CD4-positive, alpha-beta memory T cell (primary cell): ENCODE measurements at regions not wholly inside any gene's neighbourhood (a gene's known extent, or its start where the extent isn't known, plus 50 kb on each side); places are given as distances from the start of the nearest gene placed in this dataset.

Source experiments
- CTCF ChIA-PET: fragments of 350-600 bp; sonication (Branson Sonifier 250); formaldehyde crosslinking; loops from one replicate; lab custom pipeline; 2021; ENCODE audit warnings: inconsistent platforms; ENCODE audit not compliant: partially characterized antibody; lab: Charles Lee
- POLR2A ChIA-PET: fragments of 350-600 bp; sonication (Branson Sonifier 250); formaldehyde crosslinking; loops from one replicate; lab custom pipeline; 2021; ENCODE audit not compliant: partially characterized antibody; lab: Charles Lee
- DNase-seq, 5 donors: peaks; one replicate each; pipeline versions ENCODE4 v3.0.0 to v3.0.0-alpha.2; 2020 to 2022; ENCODE audit warnings: mixed read lengths in 1 of 5
- H3K27ac ChIP-seq: one replicate; pipeline ENCODE4 v1.7.0; 2013; ENCODE audit warnings: low read depth, low read length
- H3K27me3 ChIP-seq: 2 replicates; pipeline ENCODE4 v1.7.0; 2013; ENCODE audit warnings: mild to moderate bottlenecking, low read length, moderate library complexity; ENCODE audit not compliant: insufficient read depth
- H3K36me3 ChIP-seq: 2 replicates; pipeline ENCODE4 v1.7.0; 2013; ENCODE audit warnings: mild to moderate bottlenecking, low read length, moderate library complexity; ENCODE audit not compliant: insufficient read depth
- H3K4me1 ChIP-seq: 2 replicates; pipeline ENCODE4 v1.7.0; 2013; ENCODE audit warnings: mild to moderate bottlenecking, low read length, moderate library complexity; ENCODE audit not compliant: insufficient read depth
- H3K4me3 ChIP-seq, 2 donors: one replicate each; pipeline ENCODE4 v1.7.0; 2013; ENCODE audit warnings: low read length in 2 of 2, mild to moderate bottlenecking in 1 of 2
- H3K9me3 ChIP-seq, 2 donors: one replicate each; pipeline ENCODE4 v1.7.0; 2013; ENCODE audit warnings: low read length in 2 of 2, control low read depth in 1 of 2; ENCODE audit not compliant: control insufficient read depth in 1 of 2
- H3K27ac Mint-ChIP-seq, 7 donors: one replicate each; pipeline ENCODE4 v1.8.0; 2020 to 2021; ENCODE audit warnings: mixed read lengths in 7 of 7, mild to moderate bottlenecking in 6 of 7, inconsistent platforms in 3 of 7, moderate library complexity in 3 of 7
- H3K27me3 Mint-ChIP-seq, 2 donors: one replicate each; pipeline ENCODE4 v1.8.0; 2020 to 2021; ENCODE audit warnings: mixed read lengths in 2 of 2
- H3K36me3 Mint-ChIP-seq, 2 donors: one replicate each; pipeline ENCODE4 v1.8.0; 2020 to 2021; ENCODE audit warnings: mixed read lengths in 2 of 2, inconsistent platforms in 1 of 2, mild to moderate bottlenecking in 1 of 2
- H3K4me1 Mint-ChIP-seq, 4 donors: one replicate each; pipeline ENCODE4 v1.8.0; 2020 to 2021; ENCODE audit warnings: mixed read lengths in 4 of 4, mild to moderate bottlenecking in 1 of 4
- H3K4me3 Mint-ChIP-seq, 8 donors: one replicate each; pipeline ENCODE4 v1.8.0; 2020 to 2021; ENCODE audit warnings: mixed read lengths in 8 of 8, mild to moderate bottlenecking in 7 of 8, moderate library complexity in 6 of 8, inconsistent platforms in 3 of 8
- H3K9me3 Mint-ChIP-seq, 8 donors: one replicate each; pipeline ENCODE4 v1.8.0; 2020 to 2021; ENCODE audit warnings: mixed read lengths in 8 of 8, mild to moderate bottlenecking in 5 of 8, inconsistent platforms in 3 of 8, moderate library complexity in 1 of 8
- intact Hi-C: fragments of 100-400 bp; cut with micrococcal nuclease; formaldehyde crosslinking; loops from one replicate; pipeline ENCODE4 v1.15.1; 2023

- no peaks in the 10 kb centered on the region for H3K4me1 ChIP-seq
- no peaks in the 10 kb centered on the region for H3K27me3 ChIP-seq
- H3K9me3 ChIP-seq = no peaks in the 10 kb centered on the region
- Mint-ChIP-seq H3K36me3 (no peaks in the 10 kb centered on the region), H3K27ac (no peak overlapping the region), H3K9me3 (peaks cover 0 to 5% (median 0%) of the 10 kb centered on the region in 8 donors), H3K27me3 (peaks cover 3 to 13% of the 10 kb centered on the region in 2 donors), H3K4me3 (no peak overlapping the region), H3K4me1 (peaks cover 0 to 2% (median 1%) of the 10 kb centered on the region in 4 donors)
- no peak overlapping the region for H3K4me3 ChIP-seq
- no peak for DNase-seq
- ChIA-PET POLR2A (no interaction called here), CTCF (no interaction called here)
- H3K36me3 ChIP-seq = no peaks in the 10 kb centered on the region
- intact Hi-C loops = no loop called here
- H3K27ac ChIP-seq = no peak overlapping the region
Measured at GRCh38 chr6:164107297-164107995, 692.9 kb downstream of the QKI start.

GRCh38 chr6:164106345-164106769 lies 691.8 kb downstream of the QKI start:
- intact Hi-C loops = no loop called here
- DNase-seq = no peak
- Mint-ChIP-seq H3K27me3 (peaks cover 3 to 9% of the 10 kb centered on the region in 2 donors), H3K9me3 (peaks cover 0 to 5% (median 0%) of the 10 kb centered on the region in 8 donors), H3K27ac (no peak overlapping the region), H3K4me1 (peaks cover 0 to 2% (median 1%) of the 10 kb centered on the region in 4 donors), H3K36me3 (no peaks in the 10 kb centered on the region), H3K4me3 (no peak overlapping the region)
- H3K9me3 ChIP-seq = no peaks in the 10 kb centered on the region
- H3K36me3 ChIP-seq = no peaks in the 10 kb centered on the region
- no peak overlapping the region for H3K27ac ChIP-seq
- no peaks in the 10 kb centered on the region for H3K4me1 ChIP-seq
- no peak overlapping the region for H3K4me3 ChIP-seq
- POLR2A ChIA-PET = no interaction called here
- CTCF ChIA-PET = no interaction called here
- no peaks in the 10 kb centered on the region for H3K27me3 ChIP-seq

GRCh38 chr6:164105705-164106104 lies 691.2 kb downstream of the QKI start:
- H3K27ac Mint-ChIP-seq = no peak overlapping the region
- Histone ChIP-seq H3K9me3 (no peaks in the 10 kb centered on the region), H3K4me3 (no peak overlapping the region), H3K27ac (no peak overlapping the region), H3K36me3 (no peaks in the 10 kb centered on the region), H3K4me1 (no peaks in the 10 kb centered on the region), H3K27me3 (no peaks in the 10 kb centered on the region)
- no peaks in the 10 kb centered on the region for H3K36me3 Mint-ChIP-seq
- intact Hi-C loops = no loop called here
- no peak overlapping the region for H3K4me3 Mint-ChIP-seq
- CTCF ChIA-PET = no interaction called here
- H3K4me1 Mint-ChIP-seq = peaks cover 0 to 2% (median 1%) of the 10 kb centered on the region in 4 donors
- no peak for DNase-seq
- peaks cover 0 to 5% (median 0%) of the 10 kb centered on the region in 8 donors for H3K9me3 Mint-ChIP-seq
- POLR2A ChIA-PET = no interaction called here
- peaks cover 3 to 9% of the 10 kb centered on the region in 2 donors for H3K27me3 Mint-ChIP-seq

- Histone ChIP-seq H3K4me1 (no peaks in the 10 kb centered on the region), H3K4me3 (no peak overlapping the region), H3K36me3 (no peaks in the 10 kb centered on the region), H3K27ac (no peak overlapping the region), H3K27me3 (no peaks in the 10 kb centered on the region), H3K9me3 (no peaks in the 10 kb centered on the region)
- H3K4me1 Mint-ChIP-seq = peaks cover 0 to 2% (median 1%) of the 10 kb centered on the region in 4 donors
- no peak for DNase-seq
- no peak overlapping the region for H3K4me3 Mint-ChIP-seq
- intact Hi-C loops = no loop called here
- ChIA-PET POLR2A (no interaction called here), CTCF (interaction anchor here (1.0 kb wide), 1 partner anchor 25 kb away, joined by 3 read pairs; no protein-coding TSS in a partner anchor)
- no peak overlapping the region for H3K27ac Mint-ChIP-seq
- H3K9me3 Mint-ChIP-seq = peaks cover 0 to 2% (median 0%) of the 10 kb centered on the region in 8 donors
- peaks cover 0 to 3% of the 10 kb centered on the region in 2 donors for H3K27me3 Mint-ChIP-seq
- no peaks in the 10 kb centered on the region for H3K36me3 Mint-ChIP-seq
Measured at GRCh38 chr6:164104432-164104831, 689.9 kb downstream of the QKI start.

- POLR2A ChIA-PET = no interaction called here
- CTCF ChIA-PET = no interaction called here
- no peaks in the 10 kb centered on the region for H3K4me1 Mint-ChIP-seq
- no peak overlapping the region for H3K4me3 Mint-ChIP-seq
- no peak overlapping the region for H3K27ac Mint-ChIP-seq
- Histone ChIP-seq H3K36me3 (no peaks in the 10 kb centered on the region), H3K4me3 (no peak overlapping the region), H3K27ac (no peak overlapping the region), H3K9me3 (no peaks in the 10 kb centered on the region), H3K4me1 (no peaks in the 10 kb centered on the region), H3K27me3 (no peaks in the 10 kb centered on the region)
- intact Hi-C loops = no loop called here
- H3K36me3 Mint-ChIP-seq = no peaks in the 10 kb centered on the region
- H3K9me3 Mint-ChIP-seq = peaks cover 0 to 2% (median 0%) of the 10 kb centered on the region in 8 donors
- DNase-seq = no peak
- no peaks in the 10 kb centered on the region for H3K27me3 Mint-ChIP-seq
Measured at GRCh38 chr6:164102693-164103092, 688.2 kb downstream of the QKI start.

GRCh38 chr6:164101859-164102258 lies 687.3 kb downstream of the QKI start:
- H3K27me3 ChIP-seq = no peaks in the 10 kb centered on the region
- intact Hi-C loops = no loop called here
- no peak overlapping the region for H3K4me3 ChIP-seq
- Mint-ChIP-seq H3K36me3 (no peaks in the 10 kb centered on the region), H3K27me3 (no peaks in the 10 kb centered on the region), H3K9me3 (peaks cover 0 to 2% (median 0%) of the 10 kb centered on the region in 8 donors), H3K4me3 (no peak overlapping the region), H3K4me1 (no peaks in the 10 kb centered on the region), H3K27ac (no peak overlapping the region)
- CTCF ChIA-PET = no interaction called here
- POLR2A ChIA-PET = no interaction called here
- H3K9me3 ChIP-seq = no peaks in the 10 kb centered on the region
- H3K27ac ChIP-seq = no peak overlapping the region
- H3K4me1 ChIP-seq = no peaks in the 10 kb centered on the region
- H3K36me3 ChIP-seq = no peaks in the 10 kb centered on the region
- DNase-seq = no peak

- no peaks in the 10 kb centered on the region for H3K36me3 Mint-ChIP-seq
- no peaks in the 10 kb centered on the region for H3K4me1 Mint-ChIP-seq
- H3K27me3 Mint-ChIP-seq = no peaks in the 10 kb centered on the region
- POLR2A ChIA-PET = no interaction called here
- intact Hi-C loops = no loop called here
- H3K4me3 ChIP-seq = no peak overlapping the region
- H3K9me3 ChIP-seq = no peaks in the 10 kb centered on the region
- H3K4me3 Mint-ChIP-seq = no peak overlapping the region
- H3K27ac Mint-ChIP-seq = no peak overlapping the region
- CTCF ChIA-PET = no interaction called here
- DNase-seq = no peak
- no peaks in the 10 kb centered on the region for H3K36me3 ChIP-seq
- no peaks in the 10 kb centered on the region for H3K27me3 ChIP-seq
- H3K4me1 ChIP-seq = no peaks in the 10 kb centered on the region
- no peak overlapping the region for H3K27ac ChIP-seq
- peaks cover 0 to 2% (median 0%) of the 10 kb centered on the region in 8 donors for H3K9me3 Mint-ChIP-seq
Measured at GRCh38 chr6:164099269-164099865, 684.8 kb downstream of the QKI start.
